C4-2B (cell line): ENCODE measurements at regions not wholly inside any gene's neighbourhood (a gene's known extent, or its start where the extent isn't known, plus 50 kb on each side); places are given as distances from the start of the nearest gene placed in this dataset.

ENCODE experiments used
- ZFX ChIP-seq: fragments of 450-650 bp; IDR thresholded peaks from 2 replicates; pipeline ENCODE4 v1.6.1; 2017
- TF ChIP-seq, protein P1 (sequence below): fragments of 450-650 bp; conservative IDR thresholded peaks from 2 replicates; pipeline ENCODE4 v1.5.1; 2017; ENCODE audit warnings: mild to moderate bottlenecking

DNA sequence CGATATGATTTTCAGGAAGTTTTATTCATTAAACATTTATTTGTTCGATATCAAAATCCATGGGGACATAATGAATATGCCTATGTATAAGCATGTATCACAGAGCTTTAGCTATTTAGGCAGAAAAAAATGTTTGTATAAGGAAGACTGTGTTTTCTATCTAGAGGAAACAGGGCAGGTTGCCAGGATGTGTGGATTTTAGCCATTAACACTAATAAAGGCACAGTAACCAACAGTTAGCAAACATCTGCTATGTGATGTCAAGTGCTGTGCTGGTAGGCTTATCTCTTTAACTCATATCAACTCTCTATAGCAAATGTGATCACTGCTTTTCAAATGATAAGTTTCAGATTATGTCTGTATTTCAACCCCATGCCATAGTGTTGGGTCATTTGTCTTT, 708.9 kb upstream of the HS3ST1 start:
- TF ChIP-seq, protein P1, sequence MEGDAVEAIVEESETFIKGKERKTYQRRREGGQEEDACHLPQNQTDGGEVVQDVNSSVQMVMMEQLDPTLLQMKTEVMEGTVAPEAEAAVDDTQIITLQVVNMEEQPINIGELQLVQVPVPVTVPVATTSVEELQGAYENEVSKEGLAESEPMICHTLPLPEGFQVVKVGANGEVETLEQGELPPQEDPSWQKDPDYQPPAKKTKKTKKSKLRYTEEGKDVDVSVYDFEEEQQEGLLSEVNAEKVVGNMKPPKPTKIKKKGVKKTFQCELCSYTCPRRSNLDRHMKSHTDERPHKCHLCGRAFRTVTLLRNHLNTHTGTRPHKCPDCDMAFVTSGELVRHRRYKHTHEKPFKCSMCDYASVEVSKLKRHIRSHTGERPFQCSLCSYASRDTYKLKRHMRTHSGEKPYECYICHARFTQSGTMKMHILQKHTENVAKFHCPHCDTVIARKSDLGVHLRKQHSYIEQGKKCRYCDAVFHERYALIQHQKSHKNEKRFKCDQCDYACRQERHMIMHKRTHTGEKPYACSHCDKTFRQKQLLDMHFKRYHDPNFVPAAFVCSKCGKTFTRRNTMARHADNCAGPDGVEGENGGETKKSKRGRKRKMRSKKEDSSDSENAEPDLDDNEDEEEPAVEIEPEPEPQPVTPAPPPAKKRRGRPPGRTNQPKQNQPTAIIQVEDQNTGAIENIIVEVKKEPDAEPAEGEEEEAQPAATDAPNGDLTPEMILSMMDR: no peak
- TF ChIP-seq ZFX: no peak
